ENCODE measurements at regions not wholly inside any gene's neighbourhood (a gene's known extent, or its start where the extent isn't known, plus 50 kb on each side); places are given as distances from the start of the nearest gene placed in this dataset.
"Not testable (repeated sequence)": the region's sequence is repeated elsewhere in the genome, so short reads cannot be mapped to it uniquely, and the experiment has no call there.

DNA sequence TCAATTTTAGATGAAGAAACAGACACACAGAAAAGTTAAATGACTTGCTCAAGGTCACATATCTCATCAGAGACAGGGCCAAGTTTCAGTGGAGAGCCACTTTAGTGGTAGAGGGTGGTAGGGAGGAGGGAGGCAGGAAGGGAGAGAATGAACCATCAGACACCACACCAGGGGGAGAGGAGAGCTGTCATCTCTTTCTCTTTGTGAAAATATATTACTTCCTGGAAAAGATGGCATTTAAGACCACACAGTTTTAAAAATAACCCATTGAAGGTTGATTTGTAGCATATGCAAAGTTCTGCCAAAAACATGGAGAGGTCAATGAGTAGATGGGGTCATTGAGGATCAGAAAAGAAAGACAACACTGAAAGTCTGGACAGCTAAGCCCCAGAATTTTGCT is 954.7 kb upstream of the DEFB115 start:
- not testable (repeated sequence) for H3K9me3 ChIP-seq (replicated peaks in 1 of 11); H3K27me3 ChIP-seq; H3K9ac ChIP-seq; H3K27ac ChIP-seq; H4K20me1 ChIP-seq; H3K36me3 ChIP-seq; H3K4me3 ChIP-seq; H3K4me1 ChIP-seq; H3K4me2 ChIP-seq

DNA sequence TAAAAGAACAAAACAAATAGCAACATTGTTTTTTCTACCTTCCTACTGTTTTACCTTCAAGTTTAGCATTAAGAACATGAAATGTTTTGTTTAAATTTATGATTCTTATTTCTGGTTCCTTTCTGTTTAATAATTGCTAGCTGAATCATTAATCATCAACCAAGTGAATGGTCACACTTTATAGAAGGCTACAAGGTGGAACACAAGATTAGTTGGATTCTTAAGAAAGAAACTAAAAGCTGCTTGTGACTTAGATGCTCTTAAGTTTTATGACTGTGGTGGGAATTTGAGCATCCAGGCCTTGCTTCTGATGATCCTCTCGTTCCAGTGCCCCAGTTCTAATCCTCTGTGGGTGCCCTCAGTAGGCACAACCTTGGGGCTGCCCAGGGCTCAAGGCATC is 947.5 kb upstream of the DEFB115 start:
- H3K27ac ChIP-seq; H3K4me3 ChIP-seq; H3K4me2 ChIP-seq; H3K4me1 ChIP-seq; H3K36me3 ChIP-seq; H3K9me3 ChIP-seq (replicated peaks in 1 of 11); H4K20me1 ChIP-seq; H3K27me3 ChIP-seq; H3K9ac ChIP-seq: not testable (repeated sequence)

DNA sequence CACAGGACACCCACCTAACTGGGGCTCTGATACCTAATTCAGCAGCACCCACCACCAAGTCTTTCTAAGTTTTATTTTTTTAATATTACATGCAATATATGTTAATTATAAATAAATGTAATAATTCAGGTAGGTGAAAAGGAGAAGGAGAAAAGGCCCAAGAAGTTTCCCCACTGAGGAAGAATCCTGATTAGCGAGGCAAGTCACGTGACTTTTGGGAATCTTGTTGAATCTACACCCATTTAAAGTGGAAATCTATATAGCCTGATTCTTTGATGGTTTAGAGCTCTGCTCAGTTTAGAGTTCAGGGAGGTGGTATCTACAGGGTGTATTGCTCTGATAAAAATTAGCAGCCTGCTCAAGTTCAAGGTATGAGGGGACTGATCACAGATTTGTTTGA is 947.1 kb upstream of the DEFB115 start:
- not testable (repeated sequence) for H3K4me1 ChIP-seq; H3K4me2 ChIP-seq; H4K20me1 ChIP-seq; H3K27me3 ChIP-seq; H3K36me3 ChIP-seq; H3K27ac ChIP-seq; H3K9ac ChIP-seq; H3K9me3 ChIP-seq (replicated peaks in 1 of 11); H3K4me3 ChIP-seq

DNA sequence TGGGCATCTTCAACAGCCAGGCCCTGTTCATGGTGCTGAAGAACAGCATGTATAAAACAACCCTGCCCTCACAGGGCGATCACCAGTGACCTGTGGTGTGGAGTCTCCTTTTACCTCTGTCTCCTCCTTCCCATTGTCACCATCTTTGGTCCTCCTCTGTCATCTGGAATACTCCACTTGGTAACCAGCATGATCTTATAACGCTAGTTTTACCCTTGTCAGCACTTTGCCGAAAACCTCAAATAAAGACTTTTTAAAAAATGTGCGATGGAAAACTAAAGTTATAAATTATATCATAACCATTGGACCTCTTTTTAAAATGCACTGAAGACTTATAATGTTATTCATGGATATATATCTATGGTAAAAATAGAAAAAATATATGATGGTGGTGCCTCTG is 945.2 kb upstream of the DEFB115 start:
- H3K4me1 ChIP-seq; H3K9ac ChIP-seq; H3K9me3 ChIP-seq (replicated peaks in 1 of 11); H3K36me3 ChIP-seq; H3K4me3 ChIP-seq; H4K20me1 ChIP-seq; H3K4me2 ChIP-seq; H3K27me3 ChIP-seq; H3K27ac ChIP-seq: not testable (repeated sequence)

DNA sequence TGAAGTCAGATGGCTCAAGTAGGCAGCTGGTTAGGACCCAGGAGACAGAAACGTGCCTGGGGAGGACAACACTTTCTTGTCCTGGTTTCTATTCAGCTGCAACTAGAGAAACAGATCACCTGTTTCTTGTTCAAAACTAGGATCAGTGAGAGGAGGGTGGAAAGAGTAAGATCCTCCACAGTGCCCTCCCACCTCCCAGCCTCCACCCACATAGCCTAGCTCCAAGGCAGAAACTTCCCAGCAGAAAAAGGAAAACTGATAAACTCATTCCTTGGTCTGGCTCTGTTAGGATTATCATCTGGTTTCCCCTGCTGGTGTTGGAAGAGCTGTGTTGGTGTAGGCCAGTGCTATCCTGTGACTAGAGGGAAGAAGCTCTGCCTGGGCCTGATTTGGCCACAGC is 943.8 kb upstream of the DEFB115 start:
- H3K27ac ChIP-seq; H3K4me1 ChIP-seq; H4K20me1 ChIP-seq; H3K9me3 ChIP-seq (replicated peaks in 1 of 11); H3K27me3 ChIP-seq; H3K4me2 ChIP-seq; H3K4me3 ChIP-seq; H3K9ac ChIP-seq; H3K36me3 ChIP-seq: not testable (repeated sequence)

DNA sequence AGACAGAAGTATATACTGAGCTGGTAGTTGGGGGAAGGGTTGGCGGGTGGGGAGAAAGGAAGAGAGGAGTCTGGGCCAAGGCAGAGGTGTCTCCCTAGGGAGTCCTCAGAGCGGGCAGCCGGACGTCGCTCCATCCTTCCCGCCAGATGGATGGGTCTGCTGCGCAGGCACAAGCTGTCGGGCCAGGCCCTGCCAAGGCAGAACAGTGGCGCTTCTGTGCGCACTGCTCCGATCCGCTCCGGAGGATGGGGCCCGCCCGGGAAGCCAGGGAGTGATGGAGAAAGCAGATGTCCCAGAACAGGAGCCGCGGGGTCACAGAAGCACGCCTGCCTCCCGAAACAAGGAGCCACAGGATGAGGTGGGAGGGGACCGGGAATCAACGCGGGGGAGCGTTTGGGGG is 941.4 kb upstream of the DEFB115 start:
- H3K4me3 ChIP-seq; H3K36me3 ChIP-seq; H4K20me1 ChIP-seq; H3K9ac ChIP-seq; H3K4me2 ChIP-seq; H3K9me3 ChIP-seq (replicated peaks in 1 of 11); H3K27me3 ChIP-seq; H3K4me1 ChIP-seq; H3K27ac ChIP-seq: not testable (repeated sequence)

DNA sequence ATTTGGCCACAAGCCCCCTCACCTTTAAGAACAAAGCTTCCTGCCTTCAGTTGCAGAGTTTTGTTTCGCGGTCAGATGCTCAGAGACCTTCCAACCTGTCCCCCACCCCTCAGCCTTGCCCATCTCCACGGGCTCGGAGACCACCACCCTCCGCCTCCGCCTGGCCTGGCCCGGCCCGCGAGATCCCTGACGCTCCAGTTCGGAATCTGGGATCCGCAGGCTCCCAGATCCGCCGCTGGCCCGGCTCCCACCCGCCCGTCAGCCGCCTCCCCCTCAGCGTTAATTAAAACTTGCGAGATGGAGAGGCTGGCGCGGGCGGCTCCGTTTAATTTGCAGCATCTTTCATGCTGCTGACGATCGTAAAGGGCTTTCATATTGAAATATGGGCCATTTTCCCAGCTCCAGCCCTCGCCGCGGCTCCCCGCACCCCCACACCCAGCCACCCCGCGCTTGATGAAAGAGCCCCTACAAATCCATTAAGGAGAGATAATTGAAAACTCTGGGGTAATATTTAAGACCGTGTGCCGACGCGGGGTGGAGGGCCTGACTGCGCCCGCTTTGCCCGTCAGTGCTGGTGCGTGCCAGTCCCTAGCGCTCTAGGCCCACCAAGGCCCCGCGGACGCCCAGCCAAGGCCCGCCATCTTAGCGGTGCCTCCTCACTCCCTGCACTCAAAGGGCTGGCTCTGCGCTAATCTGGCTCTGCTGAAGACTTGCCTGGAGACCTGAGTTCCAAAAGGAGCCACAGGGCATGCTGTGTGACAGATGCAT is 940.7 kb upstream of the DEFB115 start:
- not testable (repeated sequence) for H3K27me3 ChIP-seq; H3K4me3 ChIP-seq; H3K9me3 ChIP-seq (replicated peaks in 1 of 11); H3K4me2 ChIP-seq; H3K9ac ChIP-seq; H4K20me1 ChIP-seq; H3K4me1 ChIP-seq; H3K27ac ChIP-seq; H3K36me3 ChIP-seq

DNA sequence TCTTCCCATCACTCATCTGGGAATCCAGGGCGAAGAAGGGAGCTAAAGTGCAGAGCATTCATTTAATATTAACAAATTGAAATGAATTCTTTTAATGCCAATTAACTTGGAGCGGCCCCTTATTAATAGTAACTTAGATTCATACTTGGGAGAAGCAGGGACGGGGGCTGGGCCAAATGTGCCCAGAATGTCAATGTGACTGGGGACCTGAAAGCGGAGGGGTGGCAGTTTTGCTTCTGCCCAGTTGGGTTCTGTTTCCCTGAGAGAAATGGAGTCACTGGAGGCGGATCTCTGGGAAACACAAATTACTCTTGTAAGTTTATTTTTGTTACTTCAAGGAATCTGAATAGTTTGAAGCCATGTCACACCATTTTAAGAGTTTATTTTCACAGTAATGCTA is 923.7 kb upstream of the DEFB115 start:
- not testable (repeated sequence) for H3K9ac ChIP-seq; H3K9me3 ChIP-seq (replicated peaks in 1 of 11); H3K36me3 ChIP-seq; H3K4me2 ChIP-seq; H3K27ac ChIP-seq; H3K27me3 ChIP-seq; H4K20me1 ChIP-seq; H3K4me3 ChIP-seq
- peaks cover 6 to 16% (median 12%) of the 10 kb centered on the region in 10 experiments; a peak in 18 of 20 replicates for H3K4me1 ChIP-seq

DNA sequence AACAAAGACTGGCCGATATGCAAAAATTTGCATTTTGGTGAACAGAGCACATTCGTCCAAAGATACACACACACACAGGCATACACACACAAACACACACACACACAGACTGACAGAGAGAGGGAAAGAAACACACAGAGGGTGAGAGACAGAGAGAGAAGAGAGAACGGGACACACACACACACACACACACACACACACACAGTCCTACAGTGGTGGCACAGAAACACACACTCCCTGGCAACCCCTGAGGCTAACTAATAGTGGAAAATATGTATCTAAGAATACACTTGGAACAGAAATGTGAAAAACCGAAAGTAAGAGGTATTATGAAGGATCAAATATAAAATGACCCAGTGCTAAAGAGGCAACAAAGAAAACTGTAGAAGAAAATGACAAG is 919.9 kb upstream of the DEFB115 start:
- not testable (repeated sequence) for H3K4me2 ChIP-seq; H4K20me1 ChIP-seq; H3K9me3 ChIP-seq (replicated peaks in 1 of 11)

DNA sequence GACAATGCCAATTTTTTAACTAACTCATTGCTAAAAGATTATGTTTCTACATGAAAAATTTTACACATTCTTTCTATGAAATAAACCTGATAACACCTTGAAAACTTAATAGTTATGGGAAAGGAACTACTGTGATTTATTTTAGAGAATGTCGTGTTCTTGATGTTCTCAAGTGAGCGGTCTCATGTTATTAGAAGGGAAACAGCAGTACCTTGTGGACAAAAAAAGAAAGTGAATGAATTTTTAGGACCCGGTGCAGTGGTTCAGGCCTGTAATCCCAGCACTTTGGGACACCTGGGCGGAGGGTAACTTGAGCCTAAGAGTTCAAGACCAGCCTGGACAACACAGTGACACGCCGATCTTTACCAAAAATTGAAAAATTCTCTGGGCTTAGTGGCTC is 908.5 kb upstream of the DEFB115 start:
- not testable (repeated sequence) for H4K20me1 ChIP-seq; H3K4me2 ChIP-seq; H3K9me3 ChIP-seq (replicated peaks in 1 of 11); H3K4me1 ChIP-seq; H3K36me3 ChIP-seq; H3K4me3 ChIP-seq; H3K9ac ChIP-seq; H3K27ac ChIP-seq; H3K27me3 ChIP-seq

More for the DNA sequence above, 919.9 kb upstream of the DEFB115 start:
- H3K4me1 ChIP-seq, H3K9ac ChIP-seq, H3K36me3 ChIP-seq, H3K27me3 ChIP-seq, H3K4me3 ChIP-seq, H3K27ac ChIP-seq: not testable (repeated sequence)

DNA sequence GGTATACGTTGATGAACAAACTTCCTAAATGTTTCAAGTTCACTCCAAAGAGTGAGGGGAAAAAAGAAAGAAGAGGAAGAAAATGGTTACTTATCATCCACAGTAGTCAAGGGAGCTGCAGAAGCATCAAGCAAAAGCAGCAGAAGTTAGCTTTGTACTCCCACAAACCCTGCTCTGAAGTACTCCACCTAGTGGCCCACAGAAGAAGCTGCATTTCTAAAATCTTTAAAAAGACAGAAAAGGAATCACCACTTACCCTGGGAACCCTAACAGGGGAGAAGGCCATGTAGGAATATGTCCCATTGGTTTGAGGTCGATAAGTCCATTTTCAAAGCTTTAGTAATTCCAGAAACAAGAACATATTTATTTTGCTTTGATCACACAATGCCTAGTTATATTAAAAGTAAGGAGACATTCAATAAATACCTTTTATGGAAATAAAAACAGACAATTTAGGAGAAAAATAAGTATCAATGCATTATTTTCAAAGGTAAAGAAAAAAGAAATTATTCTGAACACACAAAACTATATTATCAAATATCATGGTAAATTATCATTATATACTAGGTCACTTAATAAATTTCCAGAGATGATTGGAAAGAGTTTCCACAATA is 900.5 kb upstream of the DEFB115 start:
- H3K27me3 ChIP-seq; H3K4me3 ChIP-seq; H4K20me1 ChIP-seq; H3K9ac ChIP-seq; H3K9me3 ChIP-seq (replicated peaks in 1 of 11); H3K4me1 ChIP-seq; H3K27ac ChIP-seq; H3K36me3 ChIP-seq; H3K4me2 ChIP-seq: not testable (repeated sequence)

DNA sequence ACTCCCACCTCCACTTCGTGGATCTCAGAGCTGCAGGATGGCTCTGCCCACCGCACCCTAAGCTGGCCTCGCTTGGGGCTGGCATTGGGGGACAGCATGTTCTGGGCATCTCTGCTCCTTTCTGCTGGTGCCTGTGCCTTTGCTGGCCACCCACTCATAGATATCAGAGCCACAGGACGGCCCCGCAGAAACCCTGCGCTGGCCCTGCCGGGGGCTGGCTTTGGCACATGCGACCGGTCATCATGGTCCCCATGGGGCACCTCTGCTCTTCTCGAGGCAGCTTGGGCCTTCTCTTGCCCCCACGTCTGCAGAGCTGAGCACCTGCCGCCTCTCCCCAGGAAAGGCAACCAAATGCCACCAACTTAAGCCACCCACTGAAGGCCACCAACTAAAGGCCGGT is 895.7 kb upstream of the DEFB115 start:
- not testable (repeated sequence) for H3K36me3 ChIP-seq; H4K20me1 ChIP-seq; H3K27me3 ChIP-seq; H3K9ac ChIP-seq; H3K9me3 ChIP-seq (replicated peaks in 1 of 11); H3K4me1 ChIP-seq; H3K27ac ChIP-seq; H3K4me2 ChIP-seq; H3K4me3 ChIP-seq

DNA sequence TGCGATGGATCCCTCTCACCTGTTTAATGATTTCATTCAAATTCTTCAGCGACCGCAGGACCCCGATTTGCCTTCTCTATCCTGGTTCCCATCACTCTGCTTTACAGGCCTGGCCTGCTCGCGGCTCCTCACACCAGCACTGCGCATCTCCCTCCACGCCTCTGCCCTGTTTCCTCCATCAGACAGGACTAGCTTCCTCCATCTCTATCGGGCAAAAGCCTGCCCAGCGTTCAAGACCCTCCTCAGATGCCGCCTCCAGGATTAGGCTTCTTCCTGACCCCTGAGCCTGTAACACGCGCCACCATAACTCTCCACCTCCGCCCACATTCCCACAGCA is 881.1 kb upstream of the DEFB115 start:
- Histone ChIP-seq H3K9ac (peak overlapping the region; percentile 56 to 86 (median 75); a peak in 18 of 22 replicates), H3K4me2 (peak overlapping the region; percentile 39 to 68 (median 57); a peak in 17 of 22 replicates), H3K27ac (peak overlapping the region in 10 of 11 experiments; percentile 47 to 80 (median 63); a peak in 18 of 22 replicates), H3K4me3 (peak overlapping the region; percentile 59 to 74 (median 68))
- not testable (repeated sequence) for H3K4me1 ChIP-seq; H3K27me3 ChIP-seq; H3K36me3 ChIP-seq; H3K9me3 ChIP-seq (replicated peaks in 1 of 11); H4K20me1 ChIP-seq
